ENCODE measurements at regions not wholly inside any gene's neighbourhood (a gene's known extent, or its start where the extent isn't known, plus 50 kb on each side); places are given as distances from the start of the nearest gene placed in this dataset.

DNA sequence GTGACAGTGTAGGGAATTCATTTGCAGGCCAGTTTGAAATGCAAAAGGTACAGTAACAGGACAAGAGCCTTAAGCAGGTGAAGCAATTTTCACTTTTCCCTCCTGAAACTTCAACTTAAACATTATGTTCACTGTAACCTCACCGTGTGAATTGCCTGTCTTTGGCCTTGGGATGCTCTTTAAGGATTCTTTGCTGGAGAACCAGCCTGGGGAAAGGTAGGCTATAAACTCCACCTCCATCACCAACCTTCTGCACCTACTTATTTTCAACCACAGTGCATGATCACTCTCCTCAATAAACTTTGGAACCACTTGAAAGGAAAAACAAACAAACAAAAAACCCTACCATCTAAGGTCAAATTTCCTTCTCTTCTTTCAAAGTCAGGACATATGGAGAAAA lies 300.5 kb downstream of the TLE1 start:
- DNase-seq = no peak

DNA sequence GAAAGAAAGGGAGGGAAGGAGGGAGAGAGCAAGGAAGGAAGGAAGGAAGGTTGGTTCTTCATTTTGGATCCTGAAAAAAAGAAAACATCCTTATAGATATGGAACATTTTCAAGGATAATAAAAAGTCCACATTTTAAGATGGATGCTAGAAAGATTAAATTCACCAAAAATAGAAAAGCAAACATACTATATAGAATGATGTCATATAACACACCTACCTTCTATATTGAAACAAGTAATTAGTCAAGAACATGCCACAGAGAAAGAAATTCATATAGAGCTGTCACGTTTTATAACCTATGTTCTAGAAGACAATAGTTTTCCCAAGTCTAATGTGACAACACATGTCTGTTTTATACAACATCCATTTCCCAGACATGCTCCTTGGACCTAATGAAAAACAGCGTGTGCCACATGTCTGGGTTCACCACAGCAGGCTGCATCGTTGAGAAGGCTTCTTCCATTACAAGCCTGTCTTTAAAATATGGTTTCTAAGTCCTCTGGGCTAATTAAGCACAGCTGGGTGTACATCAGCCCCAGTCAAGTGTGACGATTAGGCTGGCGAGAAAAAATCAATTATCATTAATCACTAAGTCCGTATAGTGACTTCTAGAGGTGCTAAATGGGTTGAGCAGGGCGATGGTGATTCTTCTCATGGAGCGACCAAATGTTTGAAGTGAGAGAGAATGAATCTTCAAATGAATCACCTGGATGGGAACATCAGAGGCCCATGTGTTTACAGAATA lies 301.8 kb downstream of the TLE1 start:
- no peak for DNase-seq

GRCh38 chr9:81384911-81385310 lies 304.4 kb downstream of the TLE1 start:
- DNase-seq = no peak

DNA sequence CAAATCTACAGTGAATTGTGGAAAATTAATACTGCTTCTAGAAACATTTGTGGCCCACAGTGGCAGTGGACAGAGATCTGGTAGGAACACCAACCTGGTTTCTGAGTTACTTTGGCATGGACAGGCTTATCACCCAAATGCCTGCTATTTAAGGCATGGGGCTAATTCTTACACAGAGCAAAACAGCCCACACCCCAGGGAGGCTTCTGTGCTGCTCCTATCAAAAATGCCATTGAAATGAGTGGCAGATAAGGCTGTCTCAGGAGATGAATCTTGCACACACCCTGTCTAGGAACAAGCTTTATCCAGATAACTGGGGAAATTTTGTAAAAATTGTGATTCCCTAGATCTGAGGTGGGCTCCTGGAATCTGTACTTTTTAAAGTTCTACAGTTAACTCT lies 307.1 kb downstream of the TLE1 start:
- DNase-seq = no peak

DNA sequence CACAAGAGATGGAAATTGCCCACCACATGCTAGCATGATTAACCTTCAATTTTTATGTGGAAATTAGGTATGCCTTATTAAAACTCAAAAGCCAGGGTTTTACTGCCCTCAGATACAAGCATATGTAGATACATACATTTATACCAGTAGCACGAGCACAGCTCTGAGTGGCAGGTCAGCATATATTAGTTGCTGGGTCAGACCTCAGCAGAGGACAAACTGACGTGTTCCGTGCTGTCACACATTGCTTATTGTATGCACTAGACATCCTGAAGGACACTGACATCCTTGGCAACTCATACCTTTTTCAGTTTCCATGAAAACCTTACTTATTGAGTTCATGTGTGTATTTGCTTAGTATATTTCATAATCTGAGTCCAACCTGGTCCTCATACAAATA lies 307.7 kb downstream of the TLE1 start:
- DNase-seq = no peak

- DNase-seq = no peak
These were observed 308.6 kb downstream of the TLE1 start for GRCh38 chr9:81380504-81381359.

- no peak for DNase-seq
These were observed 309.7 kb downstream of the TLE1 start for GRCh38 chr9:81379655-81380054.

DNA sequence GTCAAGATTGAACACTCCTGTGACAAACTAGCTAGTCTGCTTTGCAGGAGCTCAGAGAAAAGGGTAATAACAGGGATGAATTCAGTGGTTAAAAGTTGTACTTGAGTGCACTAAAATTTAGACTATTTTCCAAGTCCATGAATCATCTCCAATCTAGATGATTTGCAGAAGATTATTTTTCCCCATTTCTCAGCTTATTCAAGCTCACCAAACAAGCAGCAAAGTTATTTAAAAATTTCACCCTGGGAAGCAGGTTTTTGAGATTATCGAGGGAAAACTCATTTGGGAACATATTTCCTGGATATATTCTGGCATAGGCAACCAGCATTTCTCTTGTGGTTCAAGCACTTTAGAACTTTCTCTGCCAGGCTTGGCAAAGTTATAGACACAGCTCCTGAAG lies 311.4 kb downstream of the TLE1 start:
- DNase-seq = no peak

DNA sequence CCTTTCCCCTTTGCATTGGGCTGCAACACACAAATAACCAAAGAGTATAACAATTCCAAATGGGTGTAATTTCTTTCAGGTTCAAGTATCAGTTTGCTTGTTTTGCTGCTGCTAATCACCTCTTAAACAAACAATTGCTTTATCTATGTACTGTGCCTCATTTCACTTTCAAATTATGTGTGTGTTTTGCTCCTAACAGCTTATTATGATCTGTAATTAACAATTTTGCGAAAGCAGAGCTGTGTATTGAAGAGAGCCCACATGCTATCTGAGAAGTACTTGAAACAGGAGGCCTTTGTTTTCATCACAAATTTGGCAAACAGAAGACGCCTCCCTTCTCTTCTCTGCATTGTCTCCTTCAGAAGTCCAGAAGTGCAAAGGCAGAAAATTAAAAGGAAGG lies 312.0 kb downstream of the TLE1 start:
- DNase-seq = no peak

DNA sequence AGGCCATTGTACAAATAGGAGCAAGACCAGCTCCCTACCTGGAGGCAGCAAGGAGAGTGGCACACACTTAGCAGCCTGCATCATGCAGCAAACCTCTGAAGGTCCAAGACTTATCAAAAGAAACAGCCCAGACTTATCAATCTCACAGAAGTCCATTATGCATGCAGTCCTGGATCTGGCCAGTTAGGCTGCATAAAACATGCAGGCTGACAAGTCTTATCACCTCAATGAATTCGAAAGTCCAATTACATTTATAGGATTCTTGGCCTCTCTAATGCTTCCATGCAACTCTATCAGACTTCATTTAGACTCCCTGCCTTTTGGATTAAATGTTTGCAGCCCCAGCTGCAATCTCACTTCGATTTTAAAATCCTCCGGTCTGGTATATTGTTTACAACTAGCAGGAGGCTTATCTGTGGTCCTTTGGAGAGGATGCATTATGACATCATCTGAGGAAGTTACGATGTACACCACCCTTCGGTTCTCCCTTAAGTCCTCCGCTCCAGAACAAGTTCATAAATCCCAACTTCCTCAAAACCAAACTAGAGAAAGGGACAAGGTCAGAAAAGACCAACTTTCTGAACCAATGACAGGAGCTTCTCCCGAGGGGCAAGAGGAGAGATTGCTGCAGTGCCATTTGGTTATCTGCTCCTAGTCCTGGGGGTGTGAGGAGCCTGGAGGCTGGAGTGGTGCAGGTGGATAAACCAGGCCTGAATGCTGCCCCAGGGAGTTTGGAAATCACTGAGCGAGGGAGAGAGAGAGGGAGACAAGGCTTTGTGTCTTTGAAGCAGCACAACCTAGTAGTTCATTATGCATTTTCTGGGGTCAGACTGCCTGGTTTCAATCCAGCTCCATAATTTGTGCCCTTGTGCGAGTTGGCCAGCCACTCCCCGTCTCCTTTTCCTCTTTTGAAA lies 313.9 kb downstream of the TLE1 start:
- DNase-seq = no peak

DNA sequence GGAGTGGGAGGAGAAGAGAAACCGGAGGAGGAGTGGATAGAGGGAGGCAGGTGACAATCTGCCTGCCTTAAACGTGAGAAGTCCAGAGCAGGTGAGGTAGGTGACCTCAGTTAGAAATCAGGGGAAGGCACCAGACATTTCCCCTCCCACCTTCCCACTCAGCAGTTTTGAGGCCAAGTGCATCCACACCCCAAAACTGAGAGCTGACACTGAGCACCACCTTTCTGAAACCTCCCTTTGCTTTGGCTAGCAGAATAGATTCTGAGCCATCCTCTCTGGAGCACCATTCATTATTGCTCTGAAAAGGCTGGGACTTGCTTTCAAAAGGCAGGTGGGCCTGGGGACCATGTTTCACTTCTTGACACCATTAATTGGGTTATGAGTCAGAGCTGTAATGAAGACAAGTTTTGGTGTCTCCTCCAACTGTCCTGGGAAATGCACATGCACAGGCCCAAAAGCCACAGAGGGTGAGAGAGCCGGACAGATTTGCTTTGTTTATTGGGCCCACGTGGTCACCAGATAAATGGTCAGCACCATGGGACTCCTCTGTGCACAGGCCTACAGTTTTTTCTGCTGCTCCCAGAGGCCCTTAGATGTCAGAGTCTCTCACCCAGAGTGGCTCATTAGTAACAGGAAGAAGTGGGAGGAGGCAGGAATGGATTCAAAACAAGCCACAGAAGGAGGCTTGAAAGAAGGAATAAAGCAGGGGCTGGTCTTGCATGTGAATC lies 314.7 kb downstream of the TLE1 start:
- no peak for DNase-seq

- no peak for DNase-seq
These were observed 316.1 kb downstream of the TLE1 start for GRCh38 chr9:81373294-81373693.

DNA sequence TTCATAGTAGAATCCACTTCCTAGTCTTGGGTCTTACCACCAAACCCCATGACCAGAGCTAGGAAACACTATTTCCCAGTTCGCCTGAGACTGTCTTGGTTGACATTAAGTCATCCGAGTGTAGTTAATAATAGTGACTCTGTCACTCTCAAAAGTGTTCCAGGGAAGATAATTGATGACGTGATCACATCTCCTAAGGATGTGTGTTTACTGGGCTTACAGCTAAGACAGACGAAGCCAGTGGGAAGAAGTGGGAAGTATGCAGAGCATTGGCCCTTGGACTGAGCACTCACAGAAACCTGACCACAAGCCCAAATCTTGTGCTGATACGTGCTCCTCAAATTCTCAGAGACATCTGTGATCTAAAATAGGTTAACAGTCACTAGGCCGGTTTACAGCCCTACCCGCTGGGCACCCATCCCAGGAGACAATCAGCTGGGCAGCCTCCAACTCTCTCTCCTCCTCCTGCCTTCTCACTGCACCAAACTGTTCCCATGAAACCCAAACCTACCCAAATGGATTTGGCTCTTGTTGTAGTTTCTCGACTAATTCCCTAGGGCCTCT lies 316.6 kb downstream of the TLE1 start:
- DNase-seq = no peak

- DNase-seq = no peak
These were observed 317.5 kb downstream of the TLE1 start for GRCh38 chr9:81371824-81372223.

DNA sequence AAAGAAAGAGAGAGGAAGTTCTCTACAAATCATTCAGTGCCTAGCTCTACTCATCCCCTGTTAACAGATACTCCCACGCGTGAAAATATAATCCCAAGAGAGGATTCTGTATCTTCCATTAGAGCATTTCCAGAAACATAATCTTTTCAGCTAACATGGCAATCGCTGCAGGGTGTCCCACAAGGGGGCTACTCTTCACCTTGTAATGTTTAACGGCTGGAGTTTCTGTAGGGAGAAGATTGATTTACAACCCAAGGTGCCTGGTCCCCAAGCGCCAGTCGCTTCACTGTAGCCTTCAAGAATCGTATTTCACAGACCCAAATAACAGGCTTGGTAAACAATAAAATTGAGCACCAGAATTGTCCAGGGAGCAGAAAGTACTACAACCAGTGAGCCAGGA lies 318.7 kb downstream of the TLE1 start:
- no peak for DNase-seq

DNA sequence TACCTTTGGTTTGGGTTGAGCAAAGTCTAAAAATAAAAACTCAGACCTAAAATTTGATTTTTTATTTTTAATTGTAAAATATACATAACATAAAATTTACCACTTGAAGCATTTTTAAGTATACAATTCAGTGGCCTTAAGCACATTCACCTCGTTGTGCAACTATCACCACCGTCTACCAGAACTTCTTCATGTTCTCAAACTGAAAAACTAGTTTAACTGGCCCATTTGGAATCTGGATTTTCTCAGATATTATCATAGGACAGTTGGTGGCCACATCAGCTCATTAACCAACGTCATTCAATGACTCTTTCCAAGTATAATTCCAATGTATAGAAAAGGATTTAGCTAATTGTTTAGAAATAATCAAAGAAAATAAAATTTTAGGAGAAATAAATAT lies 319.3 kb downstream of the TLE1 start:
- no peak for DNase-seq

DNA sequence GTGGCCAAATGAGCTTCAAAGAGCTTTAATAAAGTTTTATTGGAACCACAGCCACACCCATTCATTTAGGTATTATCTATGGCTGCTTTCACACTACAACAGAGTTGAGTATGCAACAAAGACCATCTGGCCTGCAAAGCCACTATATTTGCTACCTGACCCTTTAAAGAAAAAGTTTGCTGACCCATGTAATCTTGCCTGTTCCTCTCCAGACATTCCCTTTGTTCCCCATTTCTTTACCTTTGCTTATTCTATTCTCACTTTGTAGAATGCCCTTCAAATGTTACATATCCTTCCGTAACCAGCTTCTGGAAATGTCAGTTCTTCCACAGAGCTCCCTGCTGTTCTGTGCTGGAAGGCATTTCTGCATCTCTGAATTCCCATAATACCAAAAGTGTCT lies 320.2 kb downstream of the TLE1 start:
- DNase-seq = no peak

GRCh38 chr9:81363916-81364480 lies 325.3 kb downstream of the TLE1 start:
- DNase-seq = no peak

DNA sequence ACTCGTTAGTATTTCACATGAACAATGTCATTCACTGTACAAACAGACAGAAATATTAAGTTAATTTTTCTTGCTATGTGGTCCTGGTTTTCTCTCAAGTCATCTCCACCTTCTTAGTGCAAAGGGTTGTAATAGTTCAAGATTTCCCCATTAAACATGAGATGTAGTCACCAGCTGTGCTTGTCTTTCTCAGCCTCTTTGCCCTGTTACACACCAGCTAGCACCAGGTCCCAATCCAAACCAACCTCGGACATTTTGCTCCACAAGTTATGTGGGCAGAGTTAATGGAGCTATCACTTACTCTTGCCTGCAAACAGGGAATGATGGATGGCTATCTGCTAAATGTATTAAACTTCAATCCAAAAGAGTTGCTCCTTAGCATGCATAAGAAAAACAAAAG lies 328.1 kb downstream of the TLE1 start:
- DNase-seq = no peak

DNA sequence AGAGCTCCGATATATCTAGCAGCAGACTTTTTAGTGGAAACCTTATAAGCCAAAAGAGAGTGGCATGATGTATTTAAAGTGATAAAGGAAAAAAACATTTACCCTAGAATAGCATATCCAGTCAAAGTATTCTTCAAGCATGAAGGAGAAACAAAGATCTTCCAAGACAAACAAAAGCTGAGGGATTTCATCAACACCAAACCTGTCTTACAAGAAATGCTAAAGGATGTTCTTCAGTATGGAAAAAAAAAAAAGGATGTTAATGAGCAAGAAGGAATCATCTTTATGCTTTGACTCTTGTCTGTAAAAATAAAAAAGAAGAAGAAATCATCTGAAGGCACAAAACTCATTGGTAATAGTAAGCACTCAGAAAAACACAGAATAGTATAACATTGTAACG lies 338.2 kb downstream of the TLE1 start:
- no peak for DNase-seq

GRCh38 chr9:81344366-81344765 lies 345.0 kb downstream of the TLE1 start:
- no peak for DNase-seq

DNA sequence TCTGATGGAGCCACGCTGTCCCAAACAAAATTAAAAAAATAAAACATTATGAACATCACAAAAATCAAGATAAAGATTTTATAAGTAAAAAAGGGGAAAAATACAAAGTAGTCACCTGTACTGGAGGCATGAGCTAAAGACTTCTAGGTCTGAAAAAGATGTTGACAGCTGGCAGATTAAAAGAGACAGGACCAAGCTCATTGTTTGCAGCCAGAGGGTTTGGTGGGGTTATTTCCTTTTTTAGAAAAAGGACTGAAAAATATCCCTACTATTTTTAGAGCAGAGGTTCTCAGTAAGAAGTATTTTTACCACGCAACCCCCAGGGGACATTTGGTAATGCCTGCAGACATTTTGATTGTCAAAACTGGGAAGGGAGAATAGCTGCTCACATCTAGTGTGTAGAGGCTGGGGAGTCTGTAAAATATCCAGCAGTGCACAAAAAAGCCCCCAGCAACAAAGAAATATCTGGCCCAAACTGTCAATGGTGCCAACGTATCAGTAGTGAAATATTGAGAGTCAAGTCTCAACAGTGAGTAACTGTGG lies 353.4 kb downstream of the TLE1 start:
- no peak for DNase-seq

Data from SIG-M5 (cell line).